Activated CD8-positive, alpha-beta T cell treated with anti-CD3 and anti-CD28 coated beads for 36 hours (primary cell): ENCODE measurements at regions not wholly inside any gene's neighbourhood (a gene's known extent, or its start where the extent isn't known, plus 50 kb on each side); places are given as distances from the start of the nearest gene placed in this dataset.

Experiments used
- ATAC-seq: fragments of 200-7000 bp; cut with Tn5 transposase; one replicate; pipeline ENCODE4 v1.10.0; 2021; ENCODE audit warnings: mild to moderate bottlenecking, moderate library complexity
- CTCF ChIA-PET: fragments of 350-600 bp; sonication (Branson Sonifier 250); formaldehyde crosslinking; loops from one replicate; lab custom pipeline; 2021; ENCODE audit warnings: antibody characterized with exemption; lab: Charles Lee
- POLR2A ChIA-PET: fragments of 350-600 bp; sonication (Branson Sonifier 250); formaldehyde crosslinking; loops from one replicate; lab custom pipeline; 2021; ENCODE audit warnings: antibody characterized with exemption; lab: Charles Lee
- DNase-seq: peaks from one replicate; pipeline ENCODE4 v3.0.0-alpha.2; 2020
- H3K27ac Mint-ChIP-seq: one replicate; pipeline ENCODE4 v1.8.0; 2021; ENCODE audit warnings: mild to moderate bottlenecking, mixed read lengths
- H3K27me3 Mint-ChIP-seq: one replicate; pipeline ENCODE4 v1.8.0; 2021; ENCODE audit warnings: mixed read lengths
- H3K36me3 Mint-ChIP-seq: one replicate; pipeline ENCODE4 v1.8.0; 2021; ENCODE audit warnings: low read depth, mixed read lengths
- H3K4me1 Mint-ChIP-seq: one replicate; pipeline ENCODE4 v1.8.0; 2021; ENCODE audit warnings: low read depth, mixed read lengths
- H3K4me3 Mint-ChIP-seq: one replicate; pipeline ENCODE4 v1.8.0; 2021; ENCODE audit warnings: mild to moderate bottlenecking, moderate library complexity, mixed read lengths
- H3K9me3 Mint-ChIP-seq: one replicate; pipeline ENCODE4 v1.8.0; 2021; ENCODE audit warnings: mixed read lengths
- CTCF ChIP-seq: fragments of 200-600 bp; IDR thresholded peaks from one replicate; pipeline ENCODE4 v1.8.0; 2022; ENCODE audit warnings: antibody characterized with exemption, mild to moderate bottlenecking
- intact Hi-C: fragments of 100-400 bp; cut with micrococcal nuclease; formaldehyde crosslinking; loops from one replicate; pipeline ENCODE4 v1.10.0; 2022

- Mint-ChIP-seq H3K4me1 (peaks cover 2% of the 10 kb centered on the region), H3K36me3 (no peaks in the 10 kb centered on the region), H3K27ac (no peak overlapping the region), H3K9me3 (peaks cover 9% of the 10 kb centered on the region), H3K27me3 (peaks cover 24% of the 10 kb centered on the region), H3K4me3 (no peak overlapping the region)
- ChIA-PET CTCF (no interaction called here), POLR2A (no interaction called here)
- ATAC-seq (no peak), DNase-seq (no peak)
- TF ChIP-seq CTCF: no peak
- intact Hi-C loops: no loop called here
Observed at GRCh38 chr16:82257990-82258389, 88.0 kb upstream of the MPHOSPH6 start.

DNA sequence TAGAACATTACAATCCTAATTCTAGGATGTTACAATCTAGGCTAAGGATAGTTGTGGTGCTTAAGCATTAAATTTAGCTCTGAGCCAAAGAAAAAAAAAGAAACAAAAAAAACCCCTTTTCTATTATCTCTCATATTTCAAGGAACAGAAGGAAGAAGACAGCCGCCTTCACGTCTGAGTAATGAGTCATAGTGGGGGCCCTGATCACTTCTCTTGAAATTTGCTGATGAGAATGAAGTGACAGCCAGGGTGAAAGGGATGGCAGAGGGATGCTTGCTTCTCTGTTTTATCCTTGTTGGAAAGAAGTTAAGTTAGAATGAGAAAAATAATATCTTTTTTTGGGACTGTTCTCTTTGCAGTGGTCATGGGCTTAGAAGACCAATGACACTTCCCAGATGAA, 82.6 kb upstream of the MPHOSPH6 start:
- no peaks in the 10 kb centered on the region for H3K36me3 Mint-ChIP-seq
- no peak for TF ChIP-seq CTCF
- CTCF ChIA-PET: interaction anchor here (0.8 to 1.1 kb wide), 2 partner anchors 11 to 204 kb away, joined by 3 read pairs; no protein-coding TSS in a partner anchor

DNA sequence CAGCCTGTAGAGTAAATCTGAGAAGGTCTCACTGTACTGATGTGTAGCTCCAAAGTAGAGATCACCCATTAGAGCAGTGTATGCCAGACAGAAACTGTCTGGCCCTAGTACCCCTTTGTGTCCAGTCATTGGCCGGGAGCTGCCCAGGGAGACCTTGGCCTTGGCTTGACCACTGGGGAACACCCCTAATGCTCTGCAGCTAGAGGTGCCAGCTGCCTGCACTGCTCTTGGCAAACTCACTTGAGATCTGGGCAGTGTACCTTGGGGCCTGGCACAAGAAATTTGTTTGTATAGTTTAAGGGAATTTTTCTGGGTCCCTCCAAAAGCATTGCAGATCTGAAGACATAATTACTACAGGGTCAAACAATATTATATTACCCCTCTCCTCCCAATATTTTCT, 78.7 kb upstream of the MPHOSPH6 start:
- peaks cover 7% of the 10 kb centered on the region for H3K4me1 Mint-ChIP-seq
- CTCF ChIA-PET: interaction anchor here (1.2 to 2.7 kb wide), 4 partner anchors 15 to 359 kb away, joined by 3 to 16 read pairs (median 3); no protein-coding TSS in a partner anchor

More for the DNA sequence above, 82.6 kb upstream of the MPHOSPH6 start:
- peaks cover 7% of the 10 kb centered on the region for H3K4me1 Mint-ChIP-seq
- no peaks in the 10 kb centered on the region for H3K9me3 Mint-ChIP-seq
- H3K4me3 Mint-ChIP-seq: no peak overlapping the region
- intact Hi-C loops: no loop called here
- no peak for ATAC-seq
- POLR2A ChIA-PET: no interaction called here
- H3K27me3 Mint-ChIP-seq: peaks cover 11% of the 10 kb centered on the region
- H3K27ac Mint-ChIP-seq: no peak overlapping the region
- DNase-seq: no peak

DNA sequence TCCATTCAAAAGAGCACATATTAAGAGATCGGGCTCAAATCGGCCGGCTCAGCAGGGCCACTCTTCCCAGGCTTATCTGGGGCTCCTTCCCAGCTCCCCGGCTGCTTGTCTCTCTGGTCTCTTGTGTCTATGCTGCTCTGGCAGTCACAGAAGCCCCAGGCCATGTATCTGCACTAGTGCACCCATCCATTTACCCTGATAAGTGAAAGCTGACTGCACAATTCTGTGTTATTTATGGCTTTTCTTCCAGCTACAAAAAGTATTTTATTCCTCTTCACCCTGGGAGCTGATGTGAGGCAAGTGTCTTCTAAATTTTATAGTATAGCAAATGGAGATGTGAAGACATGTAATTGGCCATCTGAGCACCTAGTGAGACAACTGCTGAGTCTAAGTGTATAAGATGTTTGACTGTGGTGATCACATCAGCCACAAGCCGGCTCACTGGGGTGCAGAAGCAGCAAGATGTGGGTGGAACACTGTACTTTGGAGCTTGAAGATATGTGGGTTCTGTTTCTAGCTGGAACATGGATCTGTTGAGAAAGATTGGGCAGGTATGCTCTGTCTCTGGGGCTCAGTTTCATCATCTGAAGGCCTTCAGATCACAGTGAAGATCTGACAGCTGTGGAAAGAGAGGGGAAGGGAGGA, 78.1 kb upstream of the MPHOSPH6 start:
- peaks cover 7% of the 10 kb centered on the region for H3K4me1 Mint-ChIP-seq
- H3K36me3 Mint-ChIP-seq: no peaks in the 10 kb centered on the region
- no peak for TF ChIP-seq CTCF
- H3K27ac Mint-ChIP-seq: no peak overlapping the region
- POLR2A ChIA-PET: interaction anchor here (0.9 kb wide), 1 partner anchor 80 kb away, joined by 3 read pairs; no protein-coding TSS in a partner anchor
- peaks cover 8% of the 10 kb centered on the region for H3K27me3 Mint-ChIP-seq
- ATAC-seq (no peak), DNase-seq (no peak)
- CTCF ChIA-PET: interaction anchor here (1.2 to 2.7 kb wide), 3 partner anchors 15 to 358 kb away, joined by 3 to 16 read pairs (median 3); no protein-coding TSS in a partner anchor
- H3K4me3 Mint-ChIP-seq: no peak overlapping the region
- intact Hi-C loops: no loop called here
- H3K9me3 Mint-ChIP-seq: peaks cover 7% of the 10 kb centered on the region

More for the DNA sequence above, 78.7 kb upstream of the MPHOSPH6 start:
- Mint-ChIP-seq H3K9me3 (peaks cover 5% of the 10 kb centered on the region), H3K36me3 (no peaks in the 10 kb centered on the region), H3K27me3 (peaks cover 7% of the 10 kb centered on the region), H3K4me3 (no peak overlapping the region), H3K27ac (no peak overlapping the region)
- POLR2A ChIA-PET: interaction anchor here (0.9 kb wide), 1 partner anchor 81 kb away, joined by 3 read pairs; no protein-coding TSS in a partner anchor
- intact Hi-C loops: no loop called here
- no peak for ATAC-seq
- no peak for DNase-seq
- no peak for TF ChIP-seq CTCF

GRCh38 chr16:82242201-82242600, 72.2 kb upstream of the MPHOSPH6 start:
- ChIA-PET CTCF (interaction anchor here (1.0 kb wide), 1 partner anchor 12 kb away, joined by 3 read pairs; no protein-coding TSS in a partner anchor), POLR2A (no interaction called here)
- H3K4me3 Mint-ChIP-seq: no peak overlapping the region
- no peak for TF ChIP-seq CTCF
- no peaks in the 10 kb centered on the region for H3K4me1 Mint-ChIP-seq
- H3K27ac Mint-ChIP-seq: no peak overlapping the region
- DNase-seq (no peak), ATAC-seq (no peak)
- intact Hi-C loops: no loop called here
- H3K36me3 Mint-ChIP-seq: no peaks in the 10 kb centered on the region
- H3K27me3 Mint-ChIP-seq: peaks cover 14% of the 10 kb centered on the region
- H3K9me3 Mint-ChIP-seq: peaks cover 7% of the 10 kb centered on the region
